T-helper 1 cell (primary cell): ENCODE measurements at regions not wholly inside any gene's neighbourhood (a gene's known extent, or its start where the extent isn't known, plus 50 kb on each side); places are given as distances from the start of the nearest gene placed in this dataset.

Experiments used
- DNase-seq, 5 donors: peaks; one replicate each; pipeline ENCODE4 v3.0.0-alpha.2; 2012 to 2020

DNA sequence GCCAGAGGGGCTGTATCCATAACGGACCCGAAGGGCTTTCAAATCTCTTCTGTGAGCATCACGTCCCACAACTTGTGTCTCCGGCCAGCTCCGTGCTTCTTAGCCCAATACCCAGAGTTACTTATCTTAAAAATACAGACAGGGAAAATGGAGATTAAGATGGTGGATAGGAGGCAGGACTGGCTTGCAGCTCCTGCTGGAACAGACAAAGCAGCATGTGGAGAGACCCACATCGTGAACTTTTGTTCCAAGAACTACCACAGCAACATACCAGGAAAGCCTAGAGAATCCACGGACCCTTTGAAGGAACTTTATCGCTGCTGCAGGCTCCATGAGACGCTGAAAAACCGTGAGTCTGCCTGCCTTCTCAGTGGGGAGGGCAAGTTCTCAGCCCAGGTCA is 113.7 kb downstream of the RNASET2 start:
- no peak for DNase-seq

DNA sequence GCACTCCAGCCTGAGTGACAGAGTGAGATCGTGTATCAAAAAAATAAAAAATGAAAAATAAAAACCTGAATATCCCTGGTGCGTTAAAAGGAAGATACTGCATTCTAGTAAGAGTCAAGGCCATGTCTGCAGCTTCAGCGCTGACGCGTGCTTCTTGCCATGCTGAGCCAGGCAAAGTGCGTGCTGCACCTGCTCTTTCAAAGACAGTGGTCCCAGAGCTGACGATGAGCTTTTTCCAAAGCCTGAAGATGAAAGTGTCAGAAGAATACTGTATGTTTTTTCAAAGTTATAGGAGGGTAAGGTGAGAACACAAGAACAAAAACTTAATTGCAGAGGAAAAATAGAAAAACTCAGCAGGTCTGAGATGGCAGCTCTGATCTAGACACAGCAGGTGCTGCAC is 115.1 kb downstream of the RNASET2 start:
- DNase-seq: no peak

DNA sequence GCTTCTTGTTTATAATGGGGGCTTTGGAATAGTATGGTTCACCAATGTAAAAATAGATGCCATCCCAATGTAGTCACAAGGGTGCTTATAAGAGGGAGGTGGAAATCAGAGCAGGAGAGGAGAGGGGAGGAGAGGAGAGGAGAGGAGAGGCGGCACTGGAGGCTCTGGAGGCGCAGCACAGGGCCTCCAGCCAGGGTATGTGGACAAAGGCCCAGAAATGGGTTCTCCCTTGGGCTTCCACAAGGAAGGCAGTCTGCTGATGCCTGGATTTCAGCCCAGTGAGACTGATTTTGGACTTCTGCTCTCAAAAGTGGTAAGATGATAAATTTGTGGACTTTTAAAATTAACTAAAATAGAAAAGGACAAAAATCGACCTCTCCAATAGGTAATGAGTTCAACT is 116.8 kb downstream of the RNASET2 start:
- DNase-seq: no peak

DNA sequence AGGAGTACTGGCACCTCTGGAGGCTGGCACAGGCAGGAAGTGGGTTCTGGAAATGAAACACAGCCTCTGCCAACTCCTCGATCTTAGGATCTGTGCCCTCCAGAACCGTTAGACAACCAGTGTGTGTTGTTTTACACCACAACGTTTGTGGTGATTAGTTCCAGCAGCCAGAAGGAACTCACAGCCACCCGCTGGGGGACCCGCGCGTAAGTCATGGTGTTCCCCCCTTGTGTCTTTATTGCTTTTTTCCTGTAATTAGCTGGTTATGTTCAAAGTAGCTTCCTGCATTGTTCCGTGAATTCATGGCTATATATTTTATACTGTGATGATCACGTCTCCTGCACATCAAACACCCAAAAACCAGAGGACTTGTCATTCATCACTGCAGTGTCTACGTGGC is 117.4 kb downstream of the RNASET2 start:
- no peak for DNase-seq

DNA sequence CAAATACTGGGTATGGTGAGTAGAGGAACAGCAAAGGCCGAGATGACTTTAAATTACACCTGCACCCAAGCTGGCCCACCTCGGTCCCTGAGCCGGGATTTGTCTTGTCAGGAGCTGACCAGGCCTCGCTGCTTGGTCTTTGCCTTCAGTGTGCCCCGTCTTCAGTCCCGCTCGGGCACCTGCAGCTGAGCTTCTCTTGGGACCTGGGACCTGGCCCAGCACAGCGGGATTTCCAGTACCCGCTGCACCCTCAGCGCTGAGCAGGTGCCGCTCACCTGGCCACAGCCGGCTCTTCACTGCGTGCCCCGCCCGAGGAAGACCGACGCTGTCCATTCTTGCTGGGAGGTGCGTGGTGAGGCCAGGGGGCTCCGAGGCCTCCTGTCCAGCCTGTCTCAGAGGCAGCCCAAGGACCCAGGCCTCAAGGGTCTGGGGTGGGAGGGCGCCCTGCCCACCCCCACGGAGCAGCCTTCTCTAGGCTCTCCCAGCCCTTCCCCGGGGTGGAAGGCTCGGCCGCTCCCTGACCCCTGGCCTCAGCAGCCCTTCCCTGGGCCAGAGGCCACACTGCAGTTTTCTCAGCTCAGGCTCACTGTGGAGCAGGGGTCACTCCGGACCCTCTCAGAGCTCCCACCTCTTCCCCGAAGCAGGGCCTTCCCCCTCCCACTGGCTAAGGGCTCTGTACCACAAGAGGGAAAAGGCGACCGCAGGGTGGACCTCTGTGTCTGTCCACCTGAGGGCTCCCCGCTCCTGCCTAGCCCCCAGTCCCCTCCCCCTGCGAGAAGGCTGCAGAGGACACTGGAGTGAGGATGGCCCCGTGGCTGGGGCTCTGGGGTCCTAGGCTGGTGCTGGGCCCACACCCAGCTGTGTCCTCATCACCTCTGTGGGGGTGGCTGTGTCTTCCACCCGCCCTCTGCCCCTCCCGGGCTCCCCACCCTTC is 119.3 kb downstream of the RNASET2 start:
- DNase-seq: no peak

DNA sequence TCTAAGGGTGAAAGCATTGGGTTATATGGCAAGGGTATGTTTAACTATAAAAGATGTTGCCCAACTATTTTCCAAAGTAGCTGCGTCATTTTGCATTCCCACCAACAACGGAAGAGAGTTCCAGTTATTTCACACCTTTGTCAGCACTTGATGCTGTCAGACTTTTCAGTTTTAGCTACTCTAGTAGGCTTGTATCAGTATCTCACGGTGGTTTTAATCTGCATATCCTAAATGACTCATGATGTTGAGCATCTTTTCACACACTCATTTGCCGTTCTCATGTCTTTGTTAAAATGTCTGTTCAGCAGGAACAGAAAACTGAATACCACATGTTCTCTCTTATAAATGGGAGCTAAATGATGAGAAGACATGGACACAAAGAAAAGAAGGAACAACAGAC is 122.3 kb downstream of the RNASET2 start:
- peak in 1 of 5 donors; percentile 34 for DNase-seq

DNA sequence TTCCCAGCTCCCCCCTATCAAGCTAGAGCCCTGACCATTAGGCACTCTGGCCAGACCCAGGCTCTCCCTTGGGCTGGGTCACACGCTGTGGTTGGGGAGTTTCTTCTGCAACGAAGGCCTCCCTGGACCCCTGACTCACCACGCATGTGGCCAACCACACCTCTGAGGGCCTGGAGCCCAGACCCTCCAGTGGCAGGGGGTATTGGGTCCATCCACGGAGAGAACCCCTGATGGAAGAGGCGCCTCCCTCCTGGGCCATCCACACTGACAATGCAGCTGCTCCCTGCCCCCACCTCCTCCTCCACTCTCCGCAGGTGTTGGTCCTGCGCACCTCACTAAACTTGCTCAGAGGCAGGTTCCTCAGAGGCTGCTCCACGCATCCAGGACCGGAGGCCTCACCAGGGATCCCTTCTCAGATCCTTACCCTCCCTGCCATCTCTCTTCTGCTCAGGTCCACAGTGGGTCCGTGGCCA is 125.4 kb downstream of the RNASET2 start:
- DNase-seq: no peak

DNA sequence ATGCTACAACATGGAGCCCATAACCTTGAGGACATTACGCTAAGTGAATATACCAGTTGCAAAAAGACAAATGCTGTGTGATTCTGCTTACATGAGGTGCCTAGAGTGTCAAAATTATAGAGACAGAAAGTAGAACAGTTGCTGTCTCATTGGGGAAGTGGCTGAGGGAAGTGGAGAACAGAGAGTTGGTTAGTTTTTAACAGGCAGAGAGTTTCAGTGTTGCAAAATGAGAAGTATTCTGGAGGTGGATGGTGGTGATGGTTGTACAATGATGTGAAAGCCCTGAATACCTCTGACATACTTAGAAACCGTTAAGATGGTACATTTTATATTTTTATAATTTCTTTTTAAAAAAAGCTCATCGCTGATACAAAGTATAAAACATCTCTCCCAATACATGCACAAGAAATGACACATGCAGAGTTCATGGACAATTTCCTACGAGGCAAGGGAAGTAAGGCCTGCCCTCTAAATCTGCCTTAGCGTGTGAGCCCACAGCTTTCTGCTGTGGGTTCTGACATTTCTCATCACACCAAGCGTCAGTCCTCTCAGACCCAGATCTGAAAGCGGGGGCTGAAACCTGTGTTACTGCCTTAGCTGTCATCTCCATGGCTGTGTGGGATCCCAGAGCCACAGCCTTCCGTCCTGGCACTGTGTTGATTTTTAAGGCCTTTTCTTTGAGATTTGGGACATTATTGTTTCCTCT is 126.0 kb downstream of the RNASET2 start:
- peak in 1 of 5 donors; percentile 56 for DNase-seq

DNA sequence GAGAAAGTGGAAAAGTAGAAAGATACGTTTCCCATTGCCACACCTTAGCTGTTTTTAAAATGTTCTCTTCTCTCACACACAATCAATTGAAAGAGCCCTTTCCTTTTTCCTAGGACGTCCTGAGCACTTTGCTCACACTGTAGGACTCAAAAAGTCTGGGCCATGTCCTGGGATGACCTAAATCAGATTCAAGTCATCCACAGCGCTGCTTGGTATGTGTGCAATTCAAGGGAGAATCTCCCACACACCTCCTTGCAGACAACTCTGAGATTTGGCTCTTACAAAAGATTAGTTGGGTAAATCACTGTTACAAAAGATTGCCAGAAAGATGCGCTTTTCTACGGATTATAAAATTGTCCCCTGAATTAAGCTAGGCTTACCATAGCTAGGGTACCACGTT is 130.1 kb downstream of the RNASET2 start:
- no peak for DNase-seq

DNA sequence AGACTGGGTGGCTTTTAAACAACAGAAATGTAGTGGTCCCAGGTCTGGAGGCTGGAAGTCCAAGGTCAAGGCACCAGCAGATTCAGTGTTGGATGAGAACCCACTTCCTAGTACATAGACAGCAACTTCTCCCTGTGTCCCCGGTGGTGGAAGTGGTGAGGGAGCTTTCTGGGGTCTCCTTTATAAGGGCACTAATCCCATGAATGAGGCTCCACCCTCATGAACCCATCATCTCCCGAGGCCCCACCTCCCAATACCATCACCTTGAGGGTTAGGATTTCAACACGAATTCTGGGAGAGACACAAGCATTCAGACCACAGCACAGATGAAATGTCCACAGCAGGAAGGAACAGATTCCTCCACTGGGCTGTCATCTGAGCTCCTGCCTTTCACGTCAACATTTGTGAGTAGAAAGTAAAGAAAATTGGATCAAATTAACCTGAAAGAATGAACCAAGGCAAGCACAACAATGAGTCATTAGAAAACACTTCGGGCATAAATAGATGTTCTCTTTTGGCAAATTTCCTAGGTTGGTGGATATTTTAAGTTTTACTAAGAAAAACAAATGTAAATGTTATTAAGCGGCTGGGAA is 130.7 kb downstream of the RNASET2 start:
- no peak for DNase-seq

DNA sequence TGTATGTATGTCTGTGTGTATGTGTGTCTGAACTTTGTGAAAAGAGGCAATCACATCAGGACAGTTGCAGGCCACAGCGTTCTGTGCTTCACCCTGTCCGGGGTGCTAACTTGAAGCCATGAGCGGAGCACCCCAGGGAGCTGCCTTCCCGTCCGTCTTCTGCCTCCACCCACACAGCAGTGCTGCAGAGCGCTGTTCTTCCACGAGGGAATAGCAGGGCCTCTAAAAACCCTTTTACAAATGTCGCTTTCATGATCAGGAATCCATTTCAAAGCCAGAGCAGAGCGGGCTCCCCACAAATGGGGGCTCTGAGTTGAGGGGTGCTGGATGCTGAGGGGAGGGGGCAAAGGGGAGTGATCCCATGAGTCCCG is 131.5 kb downstream of the RNASET2 start:
- DNase-seq: no peak

DNA sequence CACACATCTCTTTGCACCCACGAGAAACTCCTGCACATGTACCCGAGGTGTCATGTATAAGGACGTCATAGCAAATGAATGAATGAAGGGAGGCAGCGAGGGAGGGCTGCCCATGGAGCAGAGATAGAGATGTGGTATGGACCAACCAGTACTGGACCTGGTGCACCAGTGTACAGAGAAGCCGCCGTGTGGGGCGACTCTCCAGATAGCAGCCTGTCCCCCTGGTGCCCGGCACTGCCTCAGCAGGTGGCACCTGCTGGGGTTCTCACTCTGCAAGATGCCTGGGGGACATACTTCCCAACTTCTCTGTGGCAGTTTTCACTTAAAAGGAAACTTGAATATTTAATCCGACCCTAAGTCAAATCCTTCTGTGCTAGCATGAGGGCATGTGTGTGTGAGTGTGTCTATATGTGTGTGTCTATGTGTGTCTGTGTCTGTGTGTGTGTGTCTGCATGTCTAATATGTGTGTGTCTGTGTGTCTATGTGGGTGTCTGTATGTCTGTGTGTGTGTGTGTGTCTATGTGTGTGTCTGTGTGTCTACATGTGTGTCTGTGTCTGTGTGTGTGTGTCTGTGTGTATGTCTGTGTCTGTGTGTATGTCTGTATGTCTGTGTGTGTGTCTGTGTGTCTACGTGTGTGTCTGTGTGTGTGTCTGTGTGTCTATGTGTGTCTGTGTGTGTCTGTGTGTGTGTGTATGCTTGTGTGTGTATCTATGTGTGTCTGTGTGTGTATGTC is 132.0 kb downstream of the RNASET2 start:
- DNase-seq: no peak

DNA sequence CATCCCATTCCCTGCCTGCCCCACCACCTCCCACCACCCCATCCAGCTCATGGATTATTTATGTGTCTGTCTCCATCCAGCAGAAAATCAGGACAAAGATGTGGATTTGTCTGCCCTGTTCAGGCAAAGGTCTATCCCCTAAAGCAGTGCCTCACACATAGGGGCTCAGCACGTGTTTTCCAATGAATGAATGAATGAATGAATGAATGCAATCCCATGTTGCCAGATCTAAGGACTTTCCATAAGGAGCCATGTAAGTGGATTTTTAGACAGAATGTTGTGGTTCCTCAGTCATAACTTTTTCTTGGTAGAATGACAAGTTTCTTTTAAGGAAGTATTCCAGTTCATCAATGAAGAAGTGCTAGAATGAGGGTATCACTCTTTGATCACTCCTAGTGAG is 133.7 kb downstream of the RNASET2 start:
- no peak for DNase-seq

DNA sequence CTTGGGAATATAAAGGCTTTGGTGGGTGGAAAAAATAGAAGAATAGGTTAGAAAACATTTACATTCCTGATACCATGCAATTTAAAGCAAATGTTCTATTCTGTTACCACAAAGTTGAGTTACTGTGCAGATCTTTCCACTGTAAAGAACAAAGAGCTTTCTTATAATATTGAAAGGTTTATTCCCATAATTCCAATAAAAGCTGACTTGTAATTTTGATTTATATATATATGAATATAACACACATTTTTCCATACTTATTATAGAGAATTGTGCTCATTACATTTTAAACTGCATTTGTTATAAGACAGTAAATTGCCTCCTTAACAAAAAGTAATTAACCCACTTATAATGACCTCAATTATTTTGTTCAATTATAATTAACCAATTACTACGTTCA is 135.9 kb downstream of the RNASET2 start:
- DNase-seq: no peak

DNA sequence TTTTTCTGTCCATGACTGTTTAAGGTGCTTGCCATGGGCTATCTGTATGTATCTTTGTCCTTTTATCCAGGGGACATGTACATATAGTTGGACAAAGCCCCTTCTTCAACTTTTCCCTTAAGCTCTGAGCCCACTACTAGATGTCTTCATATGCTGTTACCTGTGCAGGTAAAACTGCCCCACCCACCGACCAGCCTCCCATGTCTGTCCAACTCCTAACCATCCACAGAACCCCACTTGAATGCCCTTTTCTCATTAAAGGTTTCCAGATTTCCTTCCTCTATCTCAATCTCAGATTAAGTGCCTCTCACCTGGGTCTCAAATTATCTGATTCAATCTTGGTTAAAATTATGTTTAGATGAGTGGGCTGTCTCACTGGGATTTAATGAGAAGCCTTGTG is 136.3 kb downstream of the RNASET2 start:
- DNase-seq: no peak

DNA sequence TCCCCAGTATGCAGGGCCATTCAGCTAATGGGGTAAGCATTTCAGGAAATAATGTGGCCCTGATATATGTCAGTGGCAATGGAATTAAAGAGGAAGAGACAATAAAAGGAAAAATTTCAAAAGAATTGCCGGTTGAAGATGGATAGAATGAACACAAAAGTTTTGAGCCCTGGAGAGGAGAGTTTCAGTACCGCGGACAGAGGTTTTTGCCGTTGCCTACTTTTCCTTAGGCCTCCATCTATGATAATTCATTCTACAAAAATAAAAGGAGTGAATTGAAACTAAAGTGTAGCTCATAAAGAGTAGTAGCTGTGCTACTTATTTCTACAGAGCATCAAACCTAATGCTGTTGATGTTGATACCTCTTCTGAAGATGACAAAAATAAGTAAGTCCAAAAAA is 140.7 kb downstream of the RNASET2 start:
- DNase-seq: no peak

DNA sequence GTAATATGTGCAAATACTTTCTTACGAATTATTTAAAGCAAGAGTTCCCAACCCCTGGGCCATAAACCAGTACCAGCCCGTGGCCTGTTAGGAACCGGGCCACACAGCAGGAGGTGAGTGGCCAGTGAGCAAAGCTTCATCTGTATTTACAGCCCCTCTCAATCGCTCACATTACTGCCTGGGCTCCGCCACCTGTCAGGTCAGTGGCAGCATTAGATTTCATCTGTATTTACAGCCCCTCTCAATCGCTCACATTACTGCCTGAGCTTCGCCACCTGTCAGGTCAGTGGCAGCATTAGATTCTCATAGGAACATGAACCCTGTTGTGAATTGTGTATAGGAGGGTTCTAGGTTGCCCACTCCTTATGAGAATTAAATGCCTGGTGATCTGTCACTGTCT is 142.0 kb downstream of the RNASET2 start:
- no peak for DNase-seq

DNA sequence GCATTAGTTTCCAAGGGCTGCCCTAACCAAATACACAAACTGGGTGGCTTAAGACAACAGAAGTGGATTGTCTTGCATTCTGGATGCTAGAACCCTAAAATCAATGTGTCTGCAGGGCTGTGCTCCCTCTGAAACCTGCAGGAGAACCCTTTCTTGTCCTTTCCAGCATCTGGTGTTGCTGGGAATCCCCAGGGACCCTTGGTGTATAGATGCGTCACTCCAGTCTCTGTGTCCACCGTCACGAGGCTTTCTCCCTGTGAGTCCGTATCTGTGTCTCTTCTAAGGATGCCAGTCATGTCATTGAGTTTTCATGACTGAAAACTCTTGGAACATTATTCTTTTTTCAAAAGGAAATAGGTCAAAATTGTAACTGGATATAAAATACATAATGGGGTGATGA is 142.9 kb downstream of the RNASET2 start:
- DNase-seq: no peak

DNA sequence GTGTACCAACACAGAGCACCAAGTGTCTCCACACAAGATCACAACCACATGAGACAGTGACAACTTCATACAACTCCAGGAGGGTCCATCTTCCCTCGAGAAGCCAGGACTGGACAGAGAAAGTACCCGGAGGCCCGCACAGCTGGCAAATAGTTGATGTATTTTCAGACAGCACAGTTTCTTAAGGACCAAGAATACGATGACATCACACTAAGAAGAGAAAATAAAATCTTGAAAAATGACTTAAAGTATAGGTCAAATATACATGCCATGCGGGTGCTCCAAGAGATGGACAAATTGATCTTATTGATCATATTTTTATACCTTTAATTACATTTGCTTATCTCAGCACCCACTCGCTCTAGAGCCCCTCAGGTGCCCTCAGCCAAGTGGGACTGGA is 145.5 kb downstream of the RNASET2 start:
- DNase-seq: no peak

DNA sequence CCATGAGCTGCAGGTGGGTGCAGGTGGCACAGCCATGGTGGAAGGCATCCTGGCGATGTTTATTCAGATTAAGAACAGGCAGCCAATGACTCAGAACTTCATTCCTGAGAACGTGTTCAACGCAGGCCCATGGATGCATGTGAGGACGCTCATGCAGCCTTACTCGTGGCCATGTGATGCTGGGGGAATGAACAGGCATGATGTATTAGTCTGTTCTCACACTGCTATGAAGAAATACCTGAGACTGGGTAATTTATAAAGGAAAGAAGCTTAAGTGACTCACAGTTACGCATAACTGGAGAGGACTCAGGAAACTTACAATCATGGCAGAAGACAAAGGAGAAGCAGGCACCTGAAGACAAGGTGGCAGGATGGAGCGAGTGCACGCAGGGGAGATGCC is 146.6 kb downstream of the RNASET2 start:
- no peak for DNase-seq

DNA sequence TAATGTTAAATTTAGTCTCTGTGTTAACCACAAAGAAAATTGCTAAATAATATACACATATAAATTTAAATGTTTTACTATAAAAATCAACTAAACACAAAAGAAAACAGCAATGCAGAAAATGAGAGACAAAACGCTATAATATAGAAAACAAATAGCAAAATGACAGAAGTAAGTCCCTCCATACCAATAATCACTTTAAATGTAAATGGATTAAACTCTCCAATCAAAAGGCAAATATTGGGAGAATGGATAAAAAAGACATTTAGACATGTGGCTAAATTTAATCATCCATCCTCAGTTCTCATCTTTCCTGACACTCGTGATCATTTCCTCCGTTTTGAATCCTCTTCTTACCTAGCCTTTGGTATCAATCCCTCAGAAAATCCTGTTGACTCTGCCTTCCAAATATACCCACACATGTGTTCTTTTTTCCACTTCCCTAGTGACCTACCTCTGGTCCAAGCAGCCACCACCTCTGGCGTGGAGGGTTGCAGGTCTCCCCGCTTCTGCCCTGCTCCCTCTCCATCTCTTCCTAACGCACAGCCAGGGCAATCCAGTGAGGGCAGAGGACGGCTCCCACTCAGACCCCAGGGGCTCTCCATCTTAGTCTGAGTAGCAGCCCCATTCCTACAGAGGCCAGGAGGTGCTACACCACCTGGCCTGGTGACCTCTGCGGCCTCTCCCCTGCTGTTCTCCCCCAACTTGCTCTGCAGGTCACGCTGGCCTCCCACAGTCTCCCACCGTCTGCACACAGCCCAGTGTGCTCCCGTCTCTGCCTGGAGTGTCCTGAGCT is 149.2 kb downstream of the RNASET2 start:
- DNase-seq: no peak

DNA sequence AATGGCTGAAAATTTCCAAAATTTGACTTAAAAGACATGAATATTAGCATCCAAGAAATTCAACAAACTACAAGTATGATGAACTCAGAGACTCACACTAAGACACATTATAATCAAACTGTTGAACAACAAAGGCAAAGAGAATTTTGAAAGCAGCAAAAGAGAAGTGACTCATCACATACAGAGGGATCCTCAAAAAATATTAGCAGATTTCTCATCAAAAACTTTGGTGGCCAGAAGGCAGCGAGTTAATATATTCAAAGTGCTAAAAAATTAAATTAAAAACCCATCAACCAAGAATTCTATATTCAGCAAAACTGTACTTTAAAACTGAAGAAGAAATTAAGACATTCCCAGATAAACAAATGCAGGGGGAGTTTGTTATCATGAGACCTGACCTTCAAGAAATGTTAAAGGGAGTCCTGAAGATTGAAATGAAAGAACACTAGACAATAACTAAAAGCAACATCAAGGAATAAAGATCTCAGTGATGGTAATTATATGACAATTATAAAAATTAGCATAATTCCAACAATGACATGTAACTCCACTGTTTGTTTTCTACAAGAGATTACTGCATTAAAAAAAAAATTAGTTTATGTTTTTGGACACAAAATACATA is 150.0 kb downstream of the RNASET2 start:
- no peak for DNase-seq
